PFSK-1 (cell line): ENCODE measurements at regions not wholly inside any gene's neighbourhood (a gene's known extent, or its start where the extent isn't known, plus 50 kb on each side); places are given as distances from the start of the nearest gene placed in this dataset.

Experiments used
- FOXP2 ChIP-seq: optimal IDR thresholded peaks from 2 replicates; pipeline ENCODE3; 2011; ENCODE audit warnings: borderline replicate concordance, control low read depth, inconsistent platforms; ENCODE audit not compliant: insufficient read depth; ENCODE audit errors: extremely low read length, extremely low read depth
- POLR2AphosphoS5 ChIP-seq: IDR thresholded peaks from 2 replicates; pipeline ENCODE4 v1.6.1; 2012; ENCODE audit warnings: low read depth, mild to moderate bottlenecking, control low read depth, low read length, moderate library complexity
- REST ChIP-seq, 2 experiments: IDR thresholded peaks; 2 replicates each; pipeline versions ENCODE4 v1.6.1 to v1.8.0; 2011 to 2012; ENCODE audit warnings: low read depth in 2 of 2, low read length in 2 of 2, control low read depth in 1 of 2, inconsistent platforms in 1 of 2, mild to moderate bottlenecking in 1 of 2, moderate library complexity in 1 of 2; ENCODE audit not compliant: insufficient read depth in 1 of 2
- SIN3A ChIP-seq: IDR thresholded peaks from 2 replicates; pipeline ENCODE4 v1.6.1; 2012; ENCODE audit warnings: mild to moderate bottlenecking, low read length, moderate library complexity, borderline replicate concordance; ENCODE audit not compliant: insufficient read depth
- TAF1 ChIP-seq: IDR thresholded peaks from 2 replicates; pipeline ENCODE4 v1.6.1; 2012; ENCODE audit warnings: low read length, control low read depth, borderline replicate concordance; ENCODE audit not compliant: insufficient read depth

GRCh38 chr9:78676009-78676408 lies 379.1 kb downstream of the PSAT1 start:
- no peak for TF ChIP-seq REST (IDR thresholded peaks at IDR 0.05; ENCODE audit: insufficient read depth in 1 of 2, low read depth in 2 of 2, low read length in 2 of 2)

DNA sequence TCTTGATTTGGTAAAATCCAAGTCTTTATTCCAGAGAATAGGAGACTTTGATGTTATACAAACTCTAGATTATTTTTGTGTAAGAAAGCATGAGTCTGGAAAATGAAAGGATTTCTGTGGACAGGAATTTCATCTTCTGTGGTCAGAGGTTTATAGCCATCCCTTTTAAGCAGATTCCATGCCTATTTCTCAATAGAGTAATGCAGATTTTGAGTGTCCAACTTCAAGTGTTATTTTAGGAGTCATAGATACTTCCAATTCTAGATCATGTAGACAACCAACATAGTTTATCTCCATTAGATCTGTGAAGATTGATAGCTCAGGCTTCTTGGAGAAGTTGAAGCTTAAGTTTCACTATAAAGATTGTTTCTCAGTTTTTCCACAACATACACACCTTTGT lies 379.7 kb downstream of the PSAT1 start:
- TF ChIP-seq TAF1 (no peak), POLR2AphosphoS5 (no peak), FOXP2 (no peak), SIN3A (no peak), REST (IDR thresholded peaks at IDR 0.05; ENCODE audit: insufficient read depth in 1 of 2, low read depth in 2 of 2, low read length in 2 of 2) (no peak)

- TF ChIP-seq SIN3A: no peak
- no peak for TF ChIP-seq FOXP2
- no peak for TF ChIP-seq TAF1
- no peak for TF ChIP-seq REST (IDR thresholded peaks at IDR 0.05; ENCODE audit: insufficient read depth in 1 of 2, low read depth in 2 of 2, low read length in 2 of 2)
- TF ChIP-seq POLR2AphosphoS5: no peak
Observed at GRCh38 chr9:78677326-78677725, 380.4 kb downstream of the PSAT1 start.

GRCh38 chr9:78678877-78679276 lies 382.0 kb downstream of the PSAT1 start:
- TF ChIP-seq POLR2AphosphoS5: no peak
- no peak for TF ChIP-seq FOXP2
- TF ChIP-seq TAF1: no peak
- no peak for TF ChIP-seq REST (IDR thresholded peaks at IDR 0.05; ENCODE audit: insufficient read depth in 1 of 2, low read depth in 2 of 2, low read length in 2 of 2)
- no peak for TF ChIP-seq SIN3A

- no peak for TF ChIP-seq SIN3A
- no peak for TF ChIP-seq POLR2AphosphoS5
- TF ChIP-seq REST (IDR thresholded peaks at IDR 0.05; ENCODE audit: insufficient read depth in 1 of 2, low read depth in 2 of 2, low read length in 2 of 2): no peak
- TF ChIP-seq FOXP2: no peak
- no peak for TF ChIP-seq TAF1
Observed at GRCh38 chr9:78680196-78680595, 383.3 kb downstream of the PSAT1 start.
